ENCODE measurements at regions not wholly inside any gene's neighbourhood (a gene's known extent, or its start where the extent isn't known, plus 50 kb on each side); places are given as distances from the start of the nearest gene placed in this dataset.

GRCh38 chr12:13599176-13599575, 382.2 kb downstream of the GRIN2B start:
- no peak overlapping the region for H2AFZ ChIP-seq (replicated peaks; ENCODE audit: low read length, poor library complexity)
- no peak overlapping the region for H2AK9ac ChIP-seq (replicated peaks; ENCODE audit: low read depth, low read length, poor library complexity)
- no peak overlapping the region for H3K18ac ChIP-seq (ENCODE audit: low read depth, low read length)
- ATAC-seq (ENCODE audit: low read depth) (no peak), DNase-seq (no peak)
- H2BK15ac ChIP-seq (ENCODE audit: low read depth, low read length): no peak overlapping the region
- no peaks in the 10 kb centered on the region for H3K9me1 ChIP-seq (ENCODE audit: insufficient read depth, low read length)
- no peak overlapping the region for H4K8ac ChIP-seq (ENCODE audit: low read depth in 2 of 2, low read length in 2 of 2)
- no peak overlapping the region for H3K23ac ChIP-seq (ENCODE audit: low read depth, low read length)
- TF ChIP-seq ELK1 (IDR thresholded peaks at IDR 0.05; ENCODE audit: borderline replicate concordance, low read depth, low read length) (no peak), MXI1 (IDR thresholded peaks at IDR 0.05; ENCODE audit: borderline replicate concordance, low read depth, low read length) (no peak)
- POLR2A ChIA-PET (ENCODE audit: unreplicated experiment): no interaction called here
- no peak overlapping the region for H2BK5ac ChIP-seq (ENCODE audit: low read depth, low read length, poor library complexity, severe bottlenecking)
- H3K4me3 ChIP-seq (ENCODE audit: insufficient read depth, low read depth, low read length): no peak overlapping the region
- H2AK5ac ChIP-seq (ENCODE audit: low read depth, low read length): no peak overlapping the region
- H3K14ac ChIP-seq (replicated peaks; ENCODE audit: low read depth, low read length): no peak overlapping the region
- in situ Hi-C loops (cut with MboI; ENCODE audit: low sequenced_read_pairs): no loop called here
- no peak overlapping the region for H3K4me2 ChIP-seq (ENCODE audit: low read depth, low read length)
- H3K4me1 ChIP-seq (ENCODE audit: control insufficient read depth, insufficient read depth, low read length): no peaks in the 10 kb centered on the region
- H3K79me1 ChIP-seq (ENCODE audit: low read depth in 1 of 2, low read length in 2 of 2): no peaks in the 10 kb centered on the region
- no peaks in the 10 kb centered on the region for H3K9me3 ChIP-seq (ENCODE audit: control insufficient read depth, insufficient read depth, low read length)
- H3K27ac ChIP-seq (ENCODE audit: insufficient read depth, low read length): no peak overlapping the region
- H4K20me1 ChIP-seq (ENCODE audit: insufficient read depth, low read length): no peaks in the 10 kb centered on the region
- dilution Hi-C loops (cut with HindIII; ENCODE audit: low sequenced_read_pairs, unreplicated experiment): no loop called here
- H3K4ac ChIP-seq (ENCODE audit: low read depth, low read length): no peak overlapping the region
- intact Hi-C loops (cut with micrococcal nuclease): no loop called here
- no peaks in the 10 kb centered on the region for H3K27me3 ChIP-seq (ENCODE audit: control insufficient read depth, insufficient read depth, low read length)
- WGBS, 2 experiments (ENCODE audit: extremely low coverage in 2 of 2, insufficient read length in 1 of 2): no CpG with 5 or more reads among the region's 4 CpGs
- H3K9ac ChIP-seq (ENCODE audit: low read depth, low read length): no peak overlapping the region
- no peak overlapping the region for H4K5ac ChIP-seq (ENCODE audit: low read depth, low read length)
- BruUV-seq (replicated peaks): no TSS peak
- no peak overlapping the region for H3K56ac ChIP-seq (ENCODE audit: extremely low read depth, insufficient read depth, low read length)
- H2BK120ac ChIP-seq (ENCODE audit: low read depth, low read length): no peak overlapping the region
- no peaks in the 10 kb centered on the region for H3K36me3 ChIP-seq (ENCODE audit: control insufficient read depth, insufficient read depth, low read length)
- H4K91ac ChIP-seq (ENCODE audit: insufficient read depth, low read depth, low read length): no peak overlapping the region
- CTCF ChIA-PET: interaction anchor here (1.1 kb wide), 1 partner anchor 9 kb away, joined by 3 read pairs; no protein-coding TSS in a partner anchor
- no peak overlapping the region for H2BK20ac ChIP-seq (ENCODE audit: low read depth, low read length)

All from IMR-90 (cell line).